CD4-positive, alpha-beta memory T cell (primary cell): ENCODE measurements at regions not wholly inside any gene's neighbourhood (a gene's known extent, or its start where the extent isn't known, plus 50 kb on each side); places are given as distances from the start of the nearest gene placed in this dataset.
"Not testable (repeated sequence)": the region's sequence is repeated elsewhere in the genome, so short reads cannot be mapped to it uniquely, and the experiment has no call there.

Experiments
- CTCF ChIA-PET: fragments of 350-600 bp; sonication (Branson Sonifier 250); formaldehyde crosslinking; loops from one replicate; lab custom pipeline; 2021; ENCODE audit warnings: inconsistent platforms; ENCODE audit not compliant: partially characterized antibody; lab: Charles Lee
- POLR2A ChIA-PET: fragments of 350-600 bp; sonication (Branson Sonifier 250); formaldehyde crosslinking; loops from one replicate; lab custom pipeline; 2021; ENCODE audit not compliant: partially characterized antibody; lab: Charles Lee
- DNase-seq, 5 donors: peaks; one replicate each; pipeline versions ENCODE4 v3.0.0 to v3.0.0-alpha.2; 2020 to 2022; ENCODE audit warnings: mixed read lengths in 1 of 5
- H3K27ac ChIP-seq: one replicate; pipeline ENCODE4 v1.7.0; 2013; ENCODE audit warnings: low read depth, low read length
- H3K27me3 ChIP-seq: 2 replicates; pipeline ENCODE4 v1.7.0; 2013; ENCODE audit warnings: mild to moderate bottlenecking, low read length, moderate library complexity; ENCODE audit not compliant: insufficient read depth
- H3K36me3 ChIP-seq: 2 replicates; pipeline ENCODE4 v1.7.0; 2013; ENCODE audit warnings: mild to moderate bottlenecking, low read length, moderate library complexity; ENCODE audit not compliant: insufficient read depth
- H3K4me1 ChIP-seq: 2 replicates; pipeline ENCODE4 v1.7.0; 2013; ENCODE audit warnings: mild to moderate bottlenecking, low read length, moderate library complexity; ENCODE audit not compliant: insufficient read depth
- H3K4me3 ChIP-seq, 2 donors: one replicate each; pipeline ENCODE4 v1.7.0; 2013; ENCODE audit warnings: low read length in 2 of 2, mild to moderate bottlenecking in 1 of 2
- H3K9me3 ChIP-seq, 2 donors: one replicate each; pipeline ENCODE4 v1.7.0; 2013; ENCODE audit warnings: low read length in 2 of 2, control low read depth in 1 of 2; ENCODE audit not compliant: control insufficient read depth in 1 of 2
- H3K27ac Mint-ChIP-seq, 7 donors: one replicate each; pipeline ENCODE4 v1.8.0; 2020 to 2021; ENCODE audit warnings: mixed read lengths in 7 of 7, mild to moderate bottlenecking in 6 of 7, inconsistent platforms in 3 of 7, moderate library complexity in 3 of 7
- H3K27me3 Mint-ChIP-seq, 2 donors: one replicate each; pipeline ENCODE4 v1.8.0; 2020 to 2021; ENCODE audit warnings: mixed read lengths in 2 of 2
- H3K36me3 Mint-ChIP-seq, 2 donors: one replicate each; pipeline ENCODE4 v1.8.0; 2020 to 2021; ENCODE audit warnings: mixed read lengths in 2 of 2, inconsistent platforms in 1 of 2, mild to moderate bottlenecking in 1 of 2
- H3K4me1 Mint-ChIP-seq, 4 donors: one replicate each; pipeline ENCODE4 v1.8.0; 2020 to 2021; ENCODE audit warnings: mixed read lengths in 4 of 4, mild to moderate bottlenecking in 1 of 4
- H3K4me3 Mint-ChIP-seq, 8 donors: one replicate each; pipeline ENCODE4 v1.8.0; 2020 to 2021; ENCODE audit warnings: mixed read lengths in 8 of 8, mild to moderate bottlenecking in 7 of 8, moderate library complexity in 6 of 8, inconsistent platforms in 3 of 8
- H3K9me3 Mint-ChIP-seq, 8 donors: one replicate each; pipeline ENCODE4 v1.8.0; 2020 to 2021; ENCODE audit warnings: mixed read lengths in 8 of 8, mild to moderate bottlenecking in 5 of 8, inconsistent platforms in 3 of 8, moderate library complexity in 1 of 8
- intact Hi-C: fragments of 100-400 bp; cut with micrococcal nuclease; formaldehyde crosslinking; loops from one replicate; pipeline ENCODE4 v1.15.1; 2023

GRCh38 chr6:141829566-141830360, 303.0 kb upstream of the GJE1 start:
- H3K9me3 ChIP-seq = no peaks in the 10 kb centered on the region
- no peaks in the 10 kb centered on the region for H3K4me1 ChIP-seq
- H3K27ac Mint-ChIP-seq = no peak overlapping the region
- ChIA-PET CTCF (no interaction called here), POLR2A (no interaction called here)
- H3K27ac ChIP-seq = no peak overlapping the region
- intact Hi-C loops = no loop called here
- no peaks in the 10 kb centered on the region for H3K27me3 ChIP-seq
- no peak overlapping the region for H3K4me3 ChIP-seq
- H3K9me3 Mint-ChIP-seq = peaks cover 0 to 4% (median 1%) of the 10 kb centered on the region in 8 donors
- H3K36me3 Mint-ChIP-seq = no peaks in the 10 kb centered on the region
- H3K4me3 Mint-ChIP-seq = no peak overlapping the region
- DNase-seq = no peak
- no peaks in the 10 kb centered on the region for H3K36me3 ChIP-seq
- H3K4me1 Mint-ChIP-seq = peaks cover 0 to 2% (median under 1%) of the 10 kb centered on the region in 4 donors
- H3K27me3 Mint-ChIP-seq = no peaks in the 10 kb centered on the region

DNA sequence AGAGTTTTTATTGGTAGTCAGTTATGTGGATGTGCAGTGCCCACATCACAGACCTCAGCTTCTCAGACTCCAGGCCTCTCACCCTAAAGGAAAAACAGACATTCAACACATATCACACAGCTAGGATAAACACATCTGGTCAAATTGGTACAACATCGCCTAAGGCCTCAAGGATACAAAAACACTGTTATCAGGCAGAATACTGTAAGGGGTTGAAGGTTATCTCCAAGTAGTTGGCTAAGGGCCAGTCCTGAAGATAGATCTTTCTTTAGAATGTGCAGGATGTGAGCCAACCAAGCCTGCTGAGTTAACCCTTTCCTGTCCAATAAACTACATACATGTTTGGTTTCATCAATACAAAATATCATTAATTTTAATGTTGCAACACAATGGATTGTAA, 308.4 kb upstream of the GJE1 start:
- H3K36me3 Mint-ChIP-seq = peaks cover 0 to 2% of the 10 kb centered on the region in 2 donors
- H3K4me3 Mint-ChIP-seq = no peak overlapping the region
- Histone ChIP-seq H3K27me3 (no peaks in the 10 kb centered on the region), H3K27ac (no peak overlapping the region), H3K4me3 (no peak overlapping the region), H3K4me1 (no peaks in the 10 kb centered on the region), H3K9me3 (no peaks in the 10 kb centered on the region), H3K36me3 (no peaks in the 10 kb centered on the region)
- DNase-seq = no peak
- POLR2A ChIA-PET = no interaction called here
- CTCF ChIA-PET = no interaction called here
- H3K27me3 Mint-ChIP-seq = no peaks in the 10 kb centered on the region
- H3K9me3 Mint-ChIP-seq = peaks cover 0 to 11% (median 10%) of the 10 kb centered on the region in 8 donors
- intact Hi-C loops = no loop called here
- H3K4me1 Mint-ChIP-seq = no peaks in the 10 kb centered on the region
- H3K27ac Mint-ChIP-seq = no peak overlapping the region

GRCh38 chr6:141815039-141815438, 317.7 kb upstream of the GJE1 start:
- H3K4me1 Mint-ChIP-seq, H3K4me1 ChIP-seq, H3K27ac Mint-ChIP-seq, H3K36me3 ChIP-seq, POLR2A ChIA-PET, intact Hi-C loops, H3K9me3 Mint-ChIP-seq, H3K9me3 ChIP-seq, H3K27me3 Mint-ChIP-seq, H3K4me3 Mint-ChIP-seq, H3K4me3 ChIP-seq, H3K27me3 ChIP-seq, H3K27ac ChIP-seq, CTCF ChIA-PET, H3K36me3 Mint-ChIP-seq, DNase-seq: not testable (repeated sequence)

DNA sequence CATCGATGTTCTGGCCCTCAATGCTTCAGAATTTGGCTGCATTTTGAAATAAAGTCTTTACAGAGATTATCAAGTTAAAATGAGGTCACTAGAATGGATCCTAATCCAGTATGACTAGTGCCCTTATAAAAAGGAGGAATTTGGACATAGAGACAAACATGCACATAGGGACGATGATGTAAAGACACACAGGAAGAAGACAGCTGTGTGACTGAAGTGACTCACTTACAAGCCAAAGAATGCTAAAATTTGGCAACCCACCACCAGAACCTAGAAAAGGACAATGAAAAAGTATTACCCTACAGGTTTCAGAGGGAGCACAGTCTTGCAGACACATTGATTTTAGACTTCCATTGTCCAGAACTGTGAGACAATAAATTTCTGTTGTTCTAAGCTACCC, 322.8 kb upstream of the GJE1 start:
- ChIA-PET CTCF (no interaction called here), POLR2A (no interaction called here)
- Histone ChIP-seq H3K4me1 (no peaks in the 10 kb centered on the region), H3K36me3 (no peaks in the 10 kb centered on the region), H3K27ac (no peak overlapping the region), H3K27me3 (no peaks in the 10 kb centered on the region), H3K4me3 (no peak overlapping the region), H3K9me3 (no peaks in the 10 kb centered on the region)
- no peaks in the 10 kb centered on the region for H3K27me3 Mint-ChIP-seq
- intact Hi-C loops = no loop called here
- peaks cover 0 to 4% (median 0%) of the 10 kb centered on the region in 8 donors for H3K9me3 Mint-ChIP-seq
- H3K36me3 Mint-ChIP-seq = no peaks in the 10 kb centered on the region
- no peak overlapping the region for H3K4me3 Mint-ChIP-seq
- H3K4me1 Mint-ChIP-seq = peaks cover 0 to under 1% (median under 1%) of the 10 kb centered on the region in 4 donors
- no peak overlapping the region for H3K27ac Mint-ChIP-seq
- no peak for DNase-seq

DNA sequence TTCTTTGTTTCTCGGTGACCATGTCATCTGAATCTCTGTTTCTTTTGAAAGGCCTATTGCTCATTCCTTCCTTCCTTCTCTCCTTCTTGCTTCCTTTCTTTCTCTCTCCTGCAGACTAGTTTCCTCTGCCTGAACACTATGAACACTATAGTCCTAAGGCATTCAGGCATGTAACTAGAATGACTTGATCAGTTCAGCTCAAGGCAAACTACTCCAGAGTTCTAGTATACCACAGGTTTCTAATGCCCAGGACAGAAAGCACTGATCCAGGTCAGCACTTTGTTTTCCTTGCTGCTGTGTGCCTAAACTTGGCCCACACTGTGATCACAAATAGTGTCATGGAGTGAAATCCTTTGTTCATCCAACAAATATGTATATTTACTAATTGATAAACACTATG, 324.1 kb upstream of the GJE1 start:
- H3K9me3 ChIP-seq = no peaks in the 10 kb centered on the region
- no peaks in the 10 kb centered on the region for H3K27me3 ChIP-seq
- Mint-ChIP-seq H3K4me1 (peaks cover 0 to 5% (median 3%) of the 10 kb centered on the region in 4 donors), H3K27ac (no peak overlapping the region), H3K36me3 (no peaks in the 10 kb centered on the region), H3K4me3 (no peak overlapping the region), H3K9me3 (peaks cover 0 to 4% (median 0%) of the 10 kb centered on the region in 8 donors), H3K27me3 (no peaks in the 10 kb centered on the region)
- H3K36me3 ChIP-seq = no peaks in the 10 kb centered on the region
- DNase-seq = no peak
- no peaks in the 10 kb centered on the region for H3K4me1 ChIP-seq
- no peak overlapping the region for H3K27ac ChIP-seq
- ChIA-PET POLR2A (no interaction called here), CTCF (no interaction called here)
- intact Hi-C loops = no loop called here
- H3K4me3 ChIP-seq = no peak overlapping the region

- not testable (repeated sequence) for H3K27me3 ChIP-seq, H3K4me3 Mint-ChIP-seq
Observed at GRCh38 chr6:141800973-141801372, 331.8 kb upstream of the GJE1 start.

GRCh38 chr6:141790921-141791320, 341.8 kb upstream of the GJE1 start:
- H3K27ac ChIP-seq = no peak overlapping the region
- intact Hi-C loops = no loop called here
- peaks cover 0 to 7% (median 0%) of the 10 kb centered on the region in 8 donors for H3K9me3 Mint-ChIP-seq
- H3K27me3 Mint-ChIP-seq = no peaks in the 10 kb centered on the region
- no peak overlapping the region for H3K27ac Mint-ChIP-seq
- peaks cover 0 to 5% (median 1%) of the 10 kb centered on the region in 4 donors for H3K4me1 Mint-ChIP-seq
- H3K36me3 ChIP-seq = no peaks in the 10 kb centered on the region
- no peaks in the 10 kb centered on the region for H3K4me1 ChIP-seq
- no peaks in the 10 kb centered on the region for H3K27me3 ChIP-seq
- H3K36me3 Mint-ChIP-seq = peaks cover 0 to 2% of the 10 kb centered on the region in 2 donors
- ChIA-PET POLR2A (no interaction called here), CTCF (no interaction called here)
- DNase-seq = no peak
- H3K4me3 Mint-ChIP-seq = no peak overlapping the region
- H3K9me3 ChIP-seq = no peaks in the 10 kb centered on the region
- no peak overlapping the region for H3K4me3 ChIP-seq

More at GRCh38 chr6:141800973-141801372, 331.8 kb upstream of the GJE1 start:
- H3K9me3 Mint-ChIP-seq = peaks cover 2 to 20% (median 11%) of the 10 kb centered on the region in 8 donors
- H3K4me1 ChIP-seq, POLR2A ChIA-PET, H3K4me1 Mint-ChIP-seq, H3K27ac ChIP-seq, intact Hi-C loops, H3K4me3 ChIP-seq, H3K27me3 Mint-ChIP-seq, H3K9me3 ChIP-seq, CTCF ChIA-PET, DNase-seq, H3K36me3 ChIP-seq: not testable (repeated sequence)
- H3K27ac Mint-ChIP-seq = peak overlapping the region in 1 of 7 donors; percentile 66
- peaks cover 0 to 11% of the 10 kb centered on the region in 2 donors for H3K36me3 Mint-ChIP-seq
